ENCODE measurements at regions not wholly inside any gene's neighbourhood (a gene's known extent, or its start where the extent isn't known, plus 50 kb on each side); places are given as distances from the start of the nearest gene placed in this dataset.

DNA sequence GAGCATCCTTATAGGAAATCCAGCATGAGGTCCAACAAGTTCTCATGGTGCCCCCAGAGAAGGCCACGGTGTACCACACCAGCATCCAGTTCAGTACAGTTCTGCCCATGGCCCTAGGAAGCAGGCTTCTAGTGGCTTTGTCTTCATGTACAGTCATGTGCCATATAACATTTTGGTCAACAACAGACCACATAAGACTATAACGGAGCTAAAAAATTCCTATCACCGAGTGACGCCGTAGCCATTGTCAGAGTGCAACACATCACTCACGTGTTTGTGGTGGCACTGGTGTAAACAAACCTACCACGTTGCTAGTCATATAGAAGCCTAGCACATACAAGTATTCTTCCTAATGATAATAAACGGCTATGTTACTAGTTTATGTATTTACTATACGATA lies 209.0 kb downstream of the ARRDC4 start:
- TF ChIP-seq CEBPB (IDR thresholded peaks at IDR 0.05; ENCODE audit: low read depth) (no peak), POLR2AphosphoS5 (IDR thresholded peaks at IDR 0.05; ENCODE audit: low read depth, low read length) (no peak), POLR2A (IDR thresholded peaks at IDR 0.05; ENCODE audit: borderline replicate concordance, extremely low read depth, insufficient read depth, insufficient read length) (no peak), SP1 (IDR thresholded peaks at IDR 0.05; ENCODE audit: low read depth) (no peak), TCF7L2 (IDR thresholded peaks at IDR 0.05; ENCODE audit: borderline replicate concordance, extremely low read depth, insufficient read depth, insufficient read length) (no peak)
- TF ChIP-seq, protein P1, sequence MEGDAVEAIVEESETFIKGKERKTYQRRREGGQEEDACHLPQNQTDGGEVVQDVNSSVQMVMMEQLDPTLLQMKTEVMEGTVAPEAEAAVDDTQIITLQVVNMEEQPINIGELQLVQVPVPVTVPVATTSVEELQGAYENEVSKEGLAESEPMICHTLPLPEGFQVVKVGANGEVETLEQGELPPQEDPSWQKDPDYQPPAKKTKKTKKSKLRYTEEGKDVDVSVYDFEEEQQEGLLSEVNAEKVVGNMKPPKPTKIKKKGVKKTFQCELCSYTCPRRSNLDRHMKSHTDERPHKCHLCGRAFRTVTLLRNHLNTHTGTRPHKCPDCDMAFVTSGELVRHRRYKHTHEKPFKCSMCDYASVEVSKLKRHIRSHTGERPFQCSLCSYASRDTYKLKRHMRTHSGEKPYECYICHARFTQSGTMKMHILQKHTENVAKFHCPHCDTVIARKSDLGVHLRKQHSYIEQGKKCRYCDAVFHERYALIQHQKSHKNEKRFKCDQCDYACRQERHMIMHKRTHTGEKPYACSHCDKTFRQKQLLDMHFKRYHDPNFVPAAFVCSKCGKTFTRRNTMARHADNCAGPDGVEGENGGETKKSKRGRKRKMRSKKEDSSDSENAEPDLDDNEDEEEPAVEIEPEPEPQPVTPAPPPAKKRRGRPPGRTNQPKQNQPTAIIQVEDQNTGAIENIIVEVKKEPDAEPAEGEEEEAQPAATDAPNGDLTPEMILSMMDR (IDR thresholded peaks at IDR 0.05 in 2 of 3, conservative IDR thresholded peaks at IDR 0.05 in 1 of 3; ENCODE audit: borderline replicate concordance in 1 of 3, insufficient read depth in 1 of 3, low read depth in 2 of 3, low read length in 2 of 3) = no peak
- TF ChIP-seq, protein P2, sequence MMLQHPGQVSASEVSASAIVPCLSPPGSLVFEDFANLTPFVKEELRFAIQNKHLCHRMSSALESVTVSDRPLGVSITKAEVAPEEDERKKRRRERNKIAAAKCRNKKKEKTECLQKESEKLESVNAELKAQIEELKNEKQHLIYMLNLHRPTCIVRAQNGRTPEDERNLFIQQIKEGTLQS (IDR thresholded peaks at IDR 0.05) = no peak
